ENCODE measurements at regions not wholly inside any gene's neighbourhood (a gene's known extent, or its start where the extent isn't known, plus 50 kb on each side); places are given as distances from the start of the nearest gene placed in this dataset.

- TF ChIP-seq ISL1 (CRISPR knock-in tag; IDR thresholded peaks at IDR 0.05) (no peak), CSDC2 (CRISPR knock-in tag; IDR thresholded peaks at IDR 0.05) (no peak), POU6F1 (CRISPR knock-in tag; IDR thresholded peaks at IDR 0.05; ENCODE audit: borderline replicate concordance, low read depth) (no peak), RARB (CRISPR knock-in tag; IDR thresholded peaks at IDR 0.05) (no peak), PPARA (CRISPR knock-in tag; IDR thresholded peaks at IDR 0.05; ENCODE audit: borderline replicate concordance) (no peak), ESRRG (CRISPR knock-in tag; IDR thresholded peaks at IDR 0.05) (no peak), OSR1 (CRISPR knock-in tag; IDR thresholded peaks at IDR 0.05) (no peak), PATZ1 (CRISPR knock-in tag; IDR thresholded peaks at IDR 0.05; ENCODE audit: borderline replicate concordance) (no peak), ARNTL (CRISPR knock-in tag; IDR thresholded peaks at IDR 0.05; ENCODE audit: borderline replicate concordance, low read depth) (no peak), ZNF565 (CRISPR knock-in tag; conservative IDR thresholded peaks at IDR 0.05; ENCODE audit: low read depth) (no peak), TCF4 (CRISPR knock-in tag; IDR thresholded peaks at IDR 0.05; ENCODE audit: borderline replicate concordance) (no peak), ZNF8 (CRISPR knock-in tag; IDR thresholded peaks at IDR 0.05) (no peak)
Observed at GRCh38 chr1:220982686-220983085, 103.4 kb downstream of the HLX start.

GRCh38 chr1:220983877-220984635 is 104.8 kb downstream of the HLX start:
- TF ChIP-seq ZNF70 (CRISPR knock-in tag; IDR thresholded peaks at IDR 0.05) (no peak), ARNTL (CRISPR knock-in tag; IDR thresholded peaks at IDR 0.05; ENCODE audit: borderline replicate concordance, low read depth) (no peak), ISL1 (CRISPR knock-in tag; IDR thresholded peaks at IDR 0.05) (no peak), SNAI2 (CRISPR knock-in tag; IDR thresholded peaks at IDR 0.05) (no peak), GLIS3 (CRISPR knock-in tag; IDR thresholded peaks at IDR 0.05) (no peak), ZNF8 (CRISPR knock-in tag; IDR thresholded peaks at IDR 0.05) (no peak), OSR1 (CRISPR knock-in tag; IDR thresholded peaks at IDR 0.05) (no peak), ZFP3 (CRISPR knock-in tag; IDR thresholded peaks at IDR 0.05) (no peak), ZNF565 (CRISPR knock-in tag; conservative IDR thresholded peaks at IDR 0.05; ENCODE audit: low read depth) (no peak), ZC3H10 (CRISPR knock-in tag; IDR thresholded peaks at IDR 0.05) (no peak), TCF4 (CRISPR knock-in tag; IDR thresholded peaks at IDR 0.05; ENCODE audit: borderline replicate concordance) (no peak), BACH2 (CRISPR knock-in tag; IDR thresholded peaks at IDR 0.05; ENCODE audit: borderline replicate concordance) (no peak), PATZ1 (CRISPR knock-in tag; IDR thresholded peaks at IDR 0.05; ENCODE audit: borderline replicate concordance) (no peak), TSHZ2 (CRISPR knock-in tag; IDR thresholded peaks at IDR 0.05) (no peak), ZFP30 (CRISPR knock-in tag; IDR thresholded peaks at IDR 0.05) (no peak)
- no peak for ATAC-seq

More at GRCh38 chr1:220982686-220983085, 103.4 kb downstream of the HLX start:
- no peak for ATAC-seq
